ENCODE measurements at regions not wholly inside any gene's neighbourhood (a gene's known extent, or its start where the extent isn't known, plus 50 kb on each side); places are given as distances from the start of the nearest gene placed in this dataset.

DNA sequence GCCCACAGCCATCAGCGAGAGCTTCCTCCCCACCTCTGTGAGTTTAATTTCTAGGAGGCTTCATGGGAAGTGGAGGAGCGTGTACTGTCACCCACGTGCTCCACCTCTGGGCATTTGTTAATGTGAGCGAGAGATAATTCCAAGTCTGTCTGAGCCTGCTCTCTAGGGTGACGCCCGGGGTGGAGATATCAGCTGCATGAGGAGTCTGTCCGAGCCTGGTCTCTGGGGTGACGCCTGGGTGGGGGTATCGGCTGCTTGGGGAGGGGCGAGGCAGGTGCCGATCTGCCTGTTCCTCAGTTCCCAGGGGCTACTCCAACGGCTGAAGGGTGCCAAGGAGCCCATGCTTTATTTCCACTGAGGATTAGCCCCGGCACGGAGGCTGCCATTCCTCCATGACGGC lies 735.0 kb downstream of the BRD1 start:
- no peak for DNase-seq (ENCODE audit: low spot score)

DNA sequence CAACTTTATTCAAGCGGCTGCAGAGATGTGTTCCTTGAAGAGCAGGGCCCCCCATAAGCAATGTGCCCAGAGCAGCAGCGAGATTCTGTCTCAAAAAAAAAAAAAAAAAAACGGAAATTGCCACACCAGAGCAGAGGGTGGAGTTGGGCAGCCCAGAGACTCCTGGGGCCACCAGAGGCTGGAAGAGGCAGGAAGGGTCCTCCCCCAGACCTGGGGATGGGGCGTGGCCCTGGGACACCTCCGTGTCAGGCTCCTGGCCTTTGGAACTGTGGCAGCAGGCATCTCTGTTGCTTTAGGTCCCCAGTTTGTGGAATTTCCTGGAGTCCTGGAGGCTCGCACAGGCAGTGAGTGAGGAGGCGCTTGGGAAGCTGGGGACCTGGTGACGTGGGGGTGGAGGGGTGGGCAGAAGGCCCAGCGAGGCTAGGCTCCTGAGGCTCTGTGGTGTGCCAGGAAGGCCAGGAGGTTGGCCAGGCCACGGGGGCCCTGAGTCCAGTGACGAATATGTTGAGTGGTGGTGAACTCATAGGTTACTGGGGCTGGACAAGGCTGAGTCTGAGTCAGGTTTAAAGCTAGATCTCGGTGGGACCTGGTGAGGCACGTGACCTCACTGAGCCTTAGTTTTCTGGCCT lies 735.6 kb downstream of the BRD1 start:
- no peak for DNase-seq (ENCODE audit: low spot score)

GRCh38 chr22:49091451-49091850 lies 736.2 kb downstream of the BRD1 start:
- DNase-seq (ENCODE audit: low spot score): no peak

DNA sequence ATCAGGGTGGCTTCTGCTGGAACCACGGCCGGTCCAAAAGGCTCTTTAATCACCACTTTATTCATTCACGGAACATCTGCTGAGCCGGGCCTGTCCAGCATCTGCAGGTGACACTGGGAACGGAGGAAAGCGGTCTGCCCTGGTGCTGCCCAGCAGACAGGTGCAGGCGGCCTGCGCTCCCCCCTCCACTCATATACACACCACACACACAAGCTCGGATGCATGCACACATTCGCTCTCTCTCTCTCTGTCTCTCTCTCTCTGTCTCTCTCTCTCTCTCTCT lies 736.9 kb downstream of the BRD1 start:
- DNase-seq (ENCODE audit: low spot score): no peak

GRCh38 chr22:49090061-49090852 lies 737.4 kb downstream of the BRD1 start:
- DNase-seq (ENCODE audit: low spot score): no peak

DNA sequence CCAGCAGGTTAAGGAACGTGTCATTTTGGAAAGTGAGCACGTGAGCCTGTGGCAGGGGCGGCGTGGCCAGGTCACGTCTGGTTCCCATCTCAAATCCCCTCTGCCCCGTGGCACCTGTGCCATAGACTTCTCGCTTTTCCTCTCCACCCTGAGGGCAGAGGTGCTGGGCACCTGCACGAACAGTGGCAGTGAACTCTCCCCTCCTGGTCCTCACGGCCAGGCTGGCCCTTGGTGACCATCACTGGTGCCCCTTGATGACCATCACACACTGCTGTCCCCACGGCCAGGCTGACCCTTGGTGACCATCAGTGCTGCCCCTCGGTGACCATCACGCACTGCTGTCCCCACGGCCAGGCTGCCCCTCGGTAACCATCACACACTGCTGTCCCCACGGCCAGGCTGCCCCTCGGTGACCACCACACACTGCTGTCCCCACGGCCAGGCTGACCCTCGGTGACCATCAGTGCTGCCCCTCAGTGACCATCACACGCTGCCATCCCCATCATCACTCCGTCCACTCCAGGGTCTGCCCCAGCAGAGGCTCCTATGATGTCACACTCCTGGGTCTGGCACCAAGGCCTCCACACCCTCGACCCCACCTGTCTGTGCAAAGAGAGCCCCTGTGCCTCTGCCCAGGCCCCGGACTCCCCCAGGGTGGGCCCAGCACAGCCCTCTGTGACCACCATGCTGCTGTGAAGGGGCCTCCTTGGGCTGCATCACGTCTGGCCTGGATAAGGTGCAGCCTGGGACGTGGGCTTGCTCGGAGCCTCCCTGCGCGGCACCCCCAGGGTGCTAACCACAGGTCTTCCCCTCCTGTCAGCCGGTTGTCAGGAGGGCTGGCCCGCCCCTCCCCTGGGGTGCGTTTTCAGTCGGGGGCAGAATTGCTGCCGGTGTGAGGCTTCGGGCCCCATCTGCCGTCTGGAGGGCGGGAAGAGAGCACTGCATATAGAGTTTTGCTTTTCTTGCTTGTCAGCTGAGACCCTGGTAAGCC lies 738.6 kb downstream of the BRD1 start:
- no peak for DNase-seq (ENCODE audit: low spot score)

GRCh38 chr22:49087716-49088601 lies 739.7 kb downstream of the BRD1 start:
- no peak for DNase-seq (ENCODE audit: low spot score)

DNA sequence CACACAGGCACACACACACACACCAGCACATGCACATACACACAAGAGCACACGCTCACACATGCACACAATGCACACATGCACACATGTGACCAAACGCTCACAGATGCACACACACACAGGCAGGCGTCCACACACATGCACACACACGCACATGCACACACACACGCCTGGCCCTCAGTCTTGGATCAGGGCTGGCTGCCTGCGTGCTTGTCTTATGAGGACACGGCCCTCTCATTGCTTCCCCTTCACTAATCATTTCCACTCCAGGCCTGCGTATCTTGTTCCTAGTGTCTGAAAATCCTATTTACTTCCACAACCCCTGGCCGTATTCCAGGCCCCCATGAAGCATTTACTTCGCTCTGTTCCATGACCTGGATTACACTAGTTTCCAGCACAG lies 740.5 kb downstream of the BRD1 start:
- DNase-seq (ENCODE audit: low spot score): no peak

DNA sequence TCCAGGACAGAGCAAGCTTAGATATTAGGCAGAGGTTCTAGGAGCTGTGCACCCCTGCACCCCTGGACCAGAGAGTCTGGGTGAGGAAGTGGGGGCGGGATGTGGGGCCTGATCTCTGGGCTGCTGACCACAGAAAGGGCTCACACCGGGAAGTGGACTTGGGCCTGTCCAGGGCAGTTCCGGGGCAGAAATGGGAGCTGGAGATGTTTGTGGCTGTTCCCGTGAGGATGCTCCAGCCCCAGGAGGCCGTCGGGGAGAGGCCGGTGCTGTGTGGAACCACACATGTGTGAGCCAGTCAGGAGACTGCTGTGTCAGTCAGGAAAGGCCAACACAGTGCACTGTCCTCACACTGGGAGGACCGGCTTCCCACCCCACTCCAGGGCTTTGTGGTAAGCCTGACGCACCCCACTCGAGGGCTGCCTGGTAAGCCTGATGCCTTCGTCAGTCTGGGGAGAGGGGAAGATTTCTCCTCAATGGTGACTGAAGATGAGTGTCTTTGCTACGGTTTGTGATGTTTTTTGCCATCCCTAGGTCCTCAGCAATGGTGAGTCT lies 741.0 kb downstream of the BRD1 start:
- no peak for DNase-seq (ENCODE audit: low spot score)

DNA sequence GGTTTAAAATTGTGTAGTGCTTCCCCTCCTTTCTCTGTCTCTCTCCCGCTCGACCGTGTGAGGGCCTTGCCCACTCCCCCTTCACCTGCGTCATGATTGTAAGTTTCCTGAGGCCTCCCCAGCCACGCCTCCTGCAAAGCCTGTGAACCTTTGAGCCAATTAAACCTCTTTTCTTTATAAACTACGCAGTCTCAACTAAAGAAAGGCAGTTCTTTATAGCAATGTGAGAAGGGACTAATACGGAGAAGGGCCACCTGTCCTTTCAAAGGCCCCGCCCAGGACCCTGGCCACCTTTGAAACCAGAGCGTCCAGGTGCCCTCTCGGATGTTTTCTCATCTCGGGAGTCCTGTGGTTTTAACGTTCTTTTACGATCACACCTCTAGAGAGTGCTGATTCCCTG lies 741.5 kb downstream of the BRD1 start:
- no peak for DNase-seq (ENCODE audit: low spot score)

DNA sequence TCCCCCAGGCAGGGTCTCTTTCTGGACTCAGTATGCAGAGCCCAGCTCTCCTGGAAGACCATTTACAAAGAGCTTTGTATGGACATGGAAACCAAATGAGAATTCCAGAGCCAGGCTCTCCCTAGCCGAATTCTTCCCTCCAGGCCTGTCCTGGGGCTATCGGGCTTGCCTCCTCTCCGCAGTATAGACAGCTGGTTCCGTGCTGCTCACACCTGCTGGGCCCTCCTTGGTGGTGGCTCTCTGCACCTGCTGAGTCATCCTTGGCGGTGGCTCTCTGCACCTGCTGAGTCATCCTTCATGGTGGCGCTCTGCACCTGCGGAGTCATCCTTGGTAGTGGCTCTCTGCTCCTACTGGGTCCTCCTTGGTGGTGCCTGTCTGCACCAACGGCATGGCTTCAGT lies 743.5 kb downstream of the BRD1 start:
- no peak for DNase-seq (ENCODE audit: low spot score)

- DNase-seq (ENCODE audit: low spot score): no peak
Observed at GRCh38 chr22:49083607-49084006, 744.1 kb downstream of the BRD1 start.

- no peak for DNase-seq (ENCODE audit: low spot score)
Observed at GRCh38 chr22:49082451-49082850, 745.2 kb downstream of the BRD1 start.

GRCh38 chr22:49081926-49082325 lies 745.7 kb downstream of the BRD1 start:
- DNase-seq (ENCODE audit: low spot score): no peak

GRCh38 chr22:49081261-49081666 lies 746.4 kb downstream of the BRD1 start:
- no peak for DNase-seq (ENCODE audit: low spot score)

DNA sequence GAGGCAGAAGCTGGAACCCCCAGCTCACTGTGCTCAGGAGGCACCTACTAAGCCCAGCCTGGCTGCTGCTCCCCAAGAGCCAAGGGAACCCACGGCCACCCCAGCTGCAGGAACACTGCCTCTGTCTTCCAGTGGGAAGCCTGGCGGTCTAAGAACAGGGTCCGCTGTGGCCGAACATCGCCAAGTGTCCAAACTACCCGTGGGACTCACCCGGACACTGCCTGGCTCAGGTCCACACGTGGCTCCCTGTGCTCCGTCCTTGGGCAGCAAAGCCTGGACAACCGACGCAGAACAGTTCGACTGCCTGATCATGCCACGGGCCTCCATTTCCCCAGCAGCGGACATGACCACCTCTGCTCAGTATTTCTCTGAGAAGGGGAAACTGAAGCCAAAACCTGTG lies 747.0 kb downstream of the BRD1 start:
- DNase-seq (ENCODE audit: low spot score): no peak

DNA sequence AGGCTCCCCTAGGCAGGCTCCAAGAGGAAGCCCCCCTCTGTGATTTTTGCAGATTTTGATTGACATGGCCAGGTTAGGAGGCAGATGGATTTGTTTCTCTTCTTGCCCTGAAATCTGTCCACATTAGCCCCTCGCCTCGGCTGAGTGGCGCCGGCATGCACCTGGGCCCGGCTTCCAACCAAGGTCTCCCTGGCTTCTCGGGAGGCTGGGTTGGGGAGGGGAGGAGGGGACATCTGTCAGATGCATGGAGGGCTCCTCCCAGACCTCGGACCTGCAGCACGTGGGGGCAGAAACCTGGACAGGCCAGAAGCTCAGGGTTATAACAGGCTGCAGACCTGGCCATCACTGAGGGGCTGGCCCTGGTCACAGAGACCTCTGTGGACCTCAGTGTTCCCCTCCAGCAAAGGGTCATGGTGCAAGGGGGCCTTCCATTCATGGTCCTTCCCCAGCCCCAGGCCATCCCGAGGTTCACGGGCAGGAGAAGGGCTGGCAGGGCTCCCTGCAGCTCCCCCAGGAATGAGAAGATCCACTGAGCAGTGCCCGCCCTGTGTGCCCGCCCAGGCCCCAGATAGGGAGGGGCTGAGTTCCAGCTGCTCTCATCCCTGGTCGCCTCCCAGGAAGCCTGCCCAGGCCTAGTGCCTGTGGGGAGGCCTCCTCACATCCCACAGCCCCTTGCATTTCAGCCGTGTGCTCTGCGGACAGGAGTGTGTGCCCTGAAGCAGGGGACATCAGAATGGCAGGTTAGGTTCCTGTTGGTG lies 747.8 kb downstream of the BRD1 start:
- no peak for DNase-seq (ENCODE audit: low spot score)

- no peak for DNase-seq (ENCODE audit: low spot score)
Observed at GRCh38 chr22:49079027-49079725, 748.5 kb downstream of the BRD1 start.

- no peak for DNase-seq (ENCODE audit: low spot score)
Observed at GRCh38 chr22:49078076-49078710, 749.5 kb downstream of the BRD1 start.

DNA sequence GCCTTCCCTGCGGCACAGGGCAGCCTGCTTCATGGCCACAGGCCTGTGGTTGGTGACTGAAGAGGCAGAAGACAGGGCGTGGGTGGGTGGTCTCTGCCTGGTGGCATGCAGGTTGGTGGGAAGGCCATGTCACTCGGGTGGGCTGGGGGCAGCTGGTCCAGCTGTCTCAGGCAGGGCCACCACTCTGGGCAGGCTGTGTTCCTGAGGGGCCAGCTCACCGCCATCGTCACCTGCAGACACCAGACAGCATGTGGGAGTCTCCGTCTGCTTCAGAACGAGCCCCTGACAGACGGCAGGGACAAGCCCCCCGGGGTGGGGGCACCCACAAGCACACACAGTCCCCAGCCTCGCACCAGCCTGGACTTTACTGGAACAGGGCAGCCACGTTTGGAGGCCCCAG lies 750.1 kb downstream of the BRD1 start:
- DNase-seq (ENCODE audit: low spot score): no peak
